ENCODE measurements at regions not wholly inside any gene's neighbourhood (a gene's known extent, or its start where the extent isn't known, plus 50 kb on each side); places are given as distances from the start of the nearest gene placed in this dataset.

GRCh38 chr4:41485041-41485440 is 52.9 kb upstream of the LIMCH1 start:
- Histone ChIP-seq H3K18ac (ENCODE audit: extremely low read depth, low read length) (no peak overlapping the region), H3K36me3 (ENCODE audit: control insufficient read depth in 2 of 4, insufficient read depth in 4 of 4, low read length in 3 of 4) (no peaks in the 10 kb centered on the region), H3K23ac (ENCODE audit: insufficient read length) (no peak overlapping the region), H3K9ac (replicated peaks in 1 of 4; ENCODE audit: extremely low read depth in 1 of 4, low read depth in 3 of 4, low read length in 3 of 4) (no peak overlapping the region), H3K79me2 (ENCODE audit: control insufficient read depth in 1 of 2, insufficient read depth in 2 of 2, low read length in 2 of 2) (no peaks in the 10 kb centered on the region), H2AFZ (ENCODE audit: low read length) (no peak overlapping the region), H3K4me1 (replicated peaks in 1 of 4; ENCODE audit: control insufficient read depth in 3 of 4, insufficient read depth in 4 of 4, low read length in 3 of 4) (no peaks in the 10 kb centered on the region), H3K23me2 (ENCODE audit: low read depth, low read length) (no peaks in the 10 kb centered on the region), H4K20me1 (replicated peaks in 1 of 2; ENCODE audit: control insufficient read depth in 1 of 2, insufficient read depth in 2 of 2, low read length in 2 of 2) (no peaks in the 10 kb centered on the region), H2BK5ac (ENCODE audit: low read depth, low read length) (no peak overlapping the region), H3K4ac (replicated peaks; ENCODE audit: insufficient read length, low read depth, low read length) (no peak overlapping the region), H3K4me3 (ENCODE audit: extremely low read depth in 1 of 4, insufficient read depth in 2 of 4, low read depth in 3 of 4, low read length in 4 of 4) (no peak overlapping the region), H2BK15ac (ENCODE audit: low read length) (no peak overlapping the region), H3K14ac (ENCODE audit: insufficient read length) (no peak overlapping the region), H2BK120ac (replicated peaks; ENCODE audit: low read depth, low read length) (no peak overlapping the region), H2BK12ac (ENCODE audit: low read depth, low read length) (no peak overlapping the region), H2AK5ac (ENCODE audit: low read depth, low read length) (no peak overlapping the region), H4K8ac (ENCODE audit: extremely low read depth, insufficient read depth, low read length) (no peak overlapping the region), H4K5ac (ENCODE audit: insufficient read length, low read depth, low read length) (no peak overlapping the region), H3K27ac (ENCODE audit: low read depth, low read length) (no peak overlapping the region), H3K27me3 (replicated peaks in 1 of 4; ENCODE audit: control insufficient read depth in 3 of 4, extremely low read depth in 1 of 4, insufficient read depth in 3 of 4, low read length in 3 of 4) (no peaks in the 10 kb centered on the region), H3K56ac (replicated peaks; ENCODE audit: insufficient read length, low read depth, low read length) (no peak overlapping the region), H4K91ac (replicated peaks; ENCODE audit: insufficient read length, low read length) (no peak overlapping the region), H3K9me3 (ENCODE audit: insufficient read depth in 2 of 2, low read depth in 1 of 2, low read length in 1 of 2) (no peaks in the 10 kb centered on the region), H3K79me1 (ENCODE audit: low read depth, low read length) (no peaks in the 10 kb centered on the region), H3K4me2 (ENCODE audit: insufficient read depth in 1 of 2, low read depth in 2 of 2, low read length in 2 of 2) (no peak overlapping the region), H2BK20ac (ENCODE audit: low read length) (no peak overlapping the region)
- no peak for DNase-seq (ENCODE audit: low read depth in 1 of 2, low spot score in 2 of 2)
- ChIA-PET POLR2A (ENCODE audit: partially characterized antibody) (no interaction called here), CTCF (ENCODE audit: partially characterized antibody) (interaction anchor here (1.8 kb wide), 1 partner anchor 8 kb away, joined by 4 read pairs; no protein-coding TSS in a partner anchor)
- 96% methylated on average over 1 of the region's 1 CpG; no CpG with 5 or more reads in 1 of the 2 experiments for WGBS, 2 experiments (ENCODE audit: extremely low coverage in 1 of 2, insufficient coverage in 1 of 2, insufficient read length in 1 of 2, insufficient replicate concordance in 2 of 2, low coverage in 1 of 2, low lambda C conversion rate in 2 of 2, missing lambda C conversion rate in 1 of 2)
- FAIRE-seq, result no peak
- TF ChIP-seq CEBPB (IDR thresholded peaks at IDR 0.05; ENCODE audit: low read depth, low read length) (no peak), ASH2L (IDR thresholded peaks at IDR 0.05; ENCODE audit: low read length) (no peak), TBP (IDR thresholded peaks at IDR 0.05; ENCODE audit: low read depth, low read length) (no peak), JUND (IDR thresholded peaks at IDR 0.05; ENCODE audit: low read length) (no peak), HDAC2 (IDR thresholded peaks at IDR 0.05; ENCODE audit: borderline replicate concordance in 1 of 2, low read depth in 2 of 2, low read length in 2 of 2) (no peak), TCF12 (IDR thresholded peaks at IDR 0.05; ENCODE audit: low read depth, low read length) (no peak), NRF1 (IDR thresholded peaks at IDR 0.05; ENCODE audit: low read depth, low read length) (no peak), POLR2AphosphoS5 (IDR thresholded peaks at IDR 0.05; ENCODE audit: low read depth, low read length) (no peak), POU5F1 (IDR thresholded peaks at IDR 0.05; ENCODE audit: low read depth, low read length) (no peak)
